Spleen (tissue), 3 donors: ENCODE measurements at regions not wholly inside any gene's neighbourhood (a gene's known extent, or its start where the extent isn't known, plus 50 kb on each side); places are given as distances from the start of the nearest gene placed in this dataset.

Experiments used
- POLR2A ChIP-seq, 3 donors: fragments of 450-650 bp; IDR thresholded peaks; one replicate each; pipeline ENCODE4 v1.5.1; 2017; ENCODE audit warnings: antibody characterized with exemption in 3 of 3, mild to moderate bottlenecking in 1 of 3
- POLR2AphosphoS5 ChIP-seq, 3 donors: sonication (generic); formaldehyde crosslinking; IDR thresholded peaks; one replicate each; pipeline ENCODE4 v1.5.1; 2017; ENCODE audit warnings: antibody characterized with exemption in 3 of 3

- TF ChIP-seq POLR2AphosphoS5 (IDR thresholded peaks at IDR 0.05) = no peak
- TF ChIP-seq POLR2A (IDR thresholded peaks at IDR 0.05) = no peak
Observed at GRCh38 chr4:45121426-45121975, 395.1 kb upstream of the GNPDA2 start.
